ENCODE measurements at regions not wholly inside any gene's neighbourhood (a gene's known extent, or its start where the extent isn't known, plus 50 kb on each side); places are given as distances from the start of the nearest gene placed in this dataset.

DNA sequence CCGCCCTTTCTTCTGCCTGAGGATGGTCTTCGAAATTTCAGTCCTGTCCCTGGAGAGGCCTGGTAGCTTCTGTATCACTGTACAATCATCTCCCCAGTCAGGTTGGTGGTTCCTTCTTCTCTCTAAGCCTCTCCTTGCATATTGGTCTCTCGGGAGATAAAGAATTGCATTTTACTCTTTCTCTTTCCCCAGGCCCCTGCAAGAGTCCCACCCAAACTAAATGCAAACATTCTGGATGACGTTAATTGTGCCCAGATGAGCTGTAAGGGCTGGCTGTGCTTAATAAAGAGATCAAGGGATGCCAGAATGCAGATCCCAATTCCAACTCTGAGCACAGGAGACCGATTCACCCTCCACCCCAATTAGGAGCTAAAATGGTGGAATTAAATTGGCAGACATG is 835.4 kb upstream of the TMEM132C start:
- Histone ChIP-seq H3K27me3 (ENCODE audit: control insufficient read depth, insufficient read depth, low read length) (no peaks in the 10 kb centered on the region), H3K9me3 (ENCODE audit: control insufficient read depth, insufficient read depth, low read length) (peaks cover 9% of the 10 kb centered on the region), H3K27ac (ENCODE audit: low read depth, low read length) (no peak overlapping the region), H3K4me3 (ENCODE audit: low read depth, low read length) (no peak overlapping the region)
- CTCF ChIA-PET: no interaction called here
- POLR2A ChIA-PET: no interaction called here
- TF ChIP-seq, protein P1, sequence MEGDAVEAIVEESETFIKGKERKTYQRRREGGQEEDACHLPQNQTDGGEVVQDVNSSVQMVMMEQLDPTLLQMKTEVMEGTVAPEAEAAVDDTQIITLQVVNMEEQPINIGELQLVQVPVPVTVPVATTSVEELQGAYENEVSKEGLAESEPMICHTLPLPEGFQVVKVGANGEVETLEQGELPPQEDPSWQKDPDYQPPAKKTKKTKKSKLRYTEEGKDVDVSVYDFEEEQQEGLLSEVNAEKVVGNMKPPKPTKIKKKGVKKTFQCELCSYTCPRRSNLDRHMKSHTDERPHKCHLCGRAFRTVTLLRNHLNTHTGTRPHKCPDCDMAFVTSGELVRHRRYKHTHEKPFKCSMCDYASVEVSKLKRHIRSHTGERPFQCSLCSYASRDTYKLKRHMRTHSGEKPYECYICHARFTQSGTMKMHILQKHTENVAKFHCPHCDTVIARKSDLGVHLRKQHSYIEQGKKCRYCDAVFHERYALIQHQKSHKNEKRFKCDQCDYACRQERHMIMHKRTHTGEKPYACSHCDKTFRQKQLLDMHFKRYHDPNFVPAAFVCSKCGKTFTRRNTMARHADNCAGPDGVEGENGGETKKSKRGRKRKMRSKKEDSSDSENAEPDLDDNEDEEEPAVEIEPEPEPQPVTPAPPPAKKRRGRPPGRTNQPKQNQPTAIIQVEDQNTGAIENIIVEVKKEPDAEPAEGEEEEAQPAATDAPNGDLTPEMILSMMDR (IDR thresholded peaks at IDR 0.05; ENCODE audit: low read depth, low read length): no peak
- DNase-seq (ENCODE audit: low read depth, low spot score): no peak

DNA sequence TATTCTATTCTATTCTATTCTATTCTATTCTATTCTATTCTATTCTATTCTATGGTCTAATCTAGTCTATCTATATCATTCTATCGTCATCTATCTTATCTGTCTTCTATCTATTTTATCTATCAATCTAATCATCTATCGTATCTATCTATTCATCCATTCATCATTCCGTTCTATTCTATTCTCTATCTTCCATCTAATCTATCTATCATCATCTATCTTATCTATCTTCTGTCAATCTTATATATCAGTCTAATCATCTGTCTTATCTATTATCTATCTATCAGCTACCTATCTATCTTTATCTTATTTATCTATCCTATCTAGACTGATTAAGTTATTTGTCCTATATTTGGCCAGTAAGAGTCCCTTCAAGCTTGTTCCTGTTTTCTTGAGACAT is 831.5 kb upstream of the TMEM132C start:
- ChIA-PET POLR2A (no interaction called here), CTCF (interaction anchor here (1.2 kb wide), 1 partner anchor 242 kb away, joined by 3 read pairs; no protein-coding TSS in a partner anchor)
- Histone ChIP-seq H3K9me3 (ENCODE audit: control insufficient read depth, insufficient read depth, low read length) (peaks cover 8% of the 10 kb centered on the region), H3K27me3 (ENCODE audit: control insufficient read depth, insufficient read depth, low read length) (no peaks in the 10 kb centered on the region), H3K4me3 (ENCODE audit: low read depth, low read length) (no peak overlapping the region), H3K27ac (ENCODE audit: low read depth, low read length) (no peak overlapping the region)
- DNase-seq (ENCODE audit: low read depth, low spot score): no peak
- TF ChIP-seq, protein P1 (IDR thresholded peaks at IDR 0.05; ENCODE audit: low read depth, low read length): no peak

DNA sequence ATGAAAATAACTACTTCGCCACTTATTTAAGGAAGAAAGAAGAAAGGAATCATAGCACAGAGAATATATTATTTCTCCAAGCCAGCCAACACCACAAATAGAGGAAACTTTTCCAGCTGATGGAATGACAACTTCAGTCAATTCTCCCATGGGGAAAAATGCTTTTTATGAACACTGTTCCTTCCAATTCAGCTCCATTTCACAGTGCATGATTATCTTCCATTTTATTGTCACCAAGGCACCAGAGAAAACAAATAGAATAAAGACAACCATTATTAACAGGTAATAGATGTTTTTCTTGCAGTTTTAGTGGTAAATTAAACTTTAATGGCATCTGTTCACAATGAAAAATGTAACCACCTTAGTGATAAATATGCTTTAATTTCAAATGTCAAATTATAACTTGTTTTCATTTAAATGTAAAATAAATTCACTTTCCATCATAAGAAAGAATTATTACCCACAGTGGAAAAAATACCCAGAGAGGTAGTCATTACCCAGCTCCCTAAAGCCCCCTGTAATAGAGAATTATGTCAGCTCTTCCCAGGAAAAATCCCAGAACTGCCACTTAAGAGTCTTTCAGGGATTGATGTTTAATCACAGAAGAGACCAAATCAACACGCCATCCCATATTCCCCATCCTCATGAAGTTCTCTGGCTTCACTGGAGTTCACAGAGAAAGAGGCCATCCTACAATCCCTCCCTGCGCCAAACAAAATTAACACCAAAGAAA is 828.3 kb upstream of the TMEM132C start:
- Histone ChIP-seq H3K9me3 (ENCODE audit: control insufficient read depth, insufficient read depth, low read length) (no peaks in the 10 kb centered on the region; the same call in 1 of the 2 replicates), H3K4me3 (ENCODE audit: low read depth, low read length) (no peak overlapping the region), H3K27ac (ENCODE audit: low read depth, low read length) (no peak overlapping the region), H3K27me3 (ENCODE audit: control insufficient read depth, insufficient read depth, low read length) (no peaks in the 10 kb centered on the region)
- TF ChIP-seq, protein P1 (IDR thresholded peaks at IDR 0.05; ENCODE audit: low read depth, low read length): no peak
- no peak for DNase-seq (ENCODE audit: low read depth, low spot score)
- ChIA-PET CTCF (interaction anchor here (1.6 kb wide), 1 partner anchor 57 kb away, joined by 4 read pairs; no protein-coding TSS in a partner anchor), POLR2A (no interaction called here)

DNA sequence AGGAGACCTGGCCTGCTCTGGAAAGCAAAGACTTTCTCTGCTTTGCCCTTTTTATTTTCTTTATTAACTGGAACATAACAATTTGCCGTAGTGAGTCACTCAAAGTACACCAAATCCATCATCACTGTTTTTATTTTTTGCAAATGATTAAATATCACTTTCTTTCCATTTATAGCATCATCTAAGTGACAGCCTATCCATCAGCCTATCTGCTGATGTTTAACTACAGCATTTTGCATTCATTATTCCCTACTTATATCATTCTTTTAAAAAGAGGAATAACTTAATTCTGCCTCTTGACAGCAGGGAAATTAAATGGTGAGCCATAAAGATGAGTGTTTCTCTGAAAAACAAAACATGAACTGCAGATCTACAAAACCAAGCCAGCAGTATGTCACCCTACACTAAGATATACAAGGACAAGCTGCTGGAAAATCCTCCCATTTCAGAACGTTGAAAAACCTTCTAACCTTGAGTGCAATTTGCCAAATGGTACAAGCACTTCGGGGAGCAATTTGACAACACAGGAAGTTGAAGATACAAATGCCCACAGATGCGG is 821.3 kb upstream of the TMEM132C start:
- no peak overlapping the region for H3K4me3 ChIP-seq (ENCODE audit: low read depth, low read length)
- H3K9me3 ChIP-seq (ENCODE audit: control insufficient read depth, insufficient read depth, low read length): peaks cover 7% of the 10 kb centered on the region
- H3K27me3 ChIP-seq (ENCODE audit: control insufficient read depth, insufficient read depth, low read length): peaks cover 2% of the 10 kb centered on the region
- no peak for DNase-seq (ENCODE audit: low read depth, low spot score)
- no peak overlapping the region for H3K27ac ChIP-seq (ENCODE audit: low read depth, low read length)
- CTCF ChIA-PET: no interaction called here
- POLR2A ChIA-PET: no interaction called here
- TF ChIP-seq, protein P1 (IDR thresholded peaks at IDR 0.05; ENCODE audit: low read depth, low read length): no peak

DNA sequence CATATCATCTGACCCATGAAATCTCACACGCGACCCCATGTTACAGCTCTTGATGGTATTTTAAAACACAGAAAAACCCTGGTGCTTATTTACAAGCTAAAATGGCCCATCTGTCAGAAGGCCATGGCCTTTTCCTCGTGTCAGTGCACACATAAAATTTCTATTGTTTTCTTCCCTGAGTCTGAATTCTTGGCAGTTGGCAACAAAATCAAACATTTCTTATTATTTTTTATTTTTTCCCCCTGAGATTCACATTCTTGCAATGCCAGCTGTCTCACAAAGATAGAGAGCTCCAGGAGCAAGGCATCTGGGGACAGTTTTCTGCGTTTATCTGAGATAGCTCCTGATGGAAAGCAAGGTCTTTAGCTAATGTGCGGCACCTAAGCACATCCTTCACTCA is 818.1 kb upstream of the TMEM132C start:
- Histone ChIP-seq H3K4me3 (ENCODE audit: low read depth, low read length) (no peak overlapping the region), H3K9me3 (ENCODE audit: control insufficient read depth, insufficient read depth, low read length) (peaks cover 7% of the 10 kb centered on the region), H3K27me3 (ENCODE audit: control insufficient read depth, insufficient read depth, low read length) (peaks cover 2% of the 10 kb centered on the region), H3K27ac (ENCODE audit: low read depth, low read length) (no peak overlapping the region)
- POLR2A ChIA-PET: no interaction called here
- no peak for DNase-seq (ENCODE audit: low read depth, low spot score)
- CTCF ChIA-PET: interaction anchor here (0.7 to 1.3 kb wide), 2 partner anchors 68 to 228 kb away, joined by 3 read pairs; no protein-coding TSS in a partner anchor
- TF ChIP-seq, protein P1 (IDR thresholded peaks at IDR 0.05; ENCODE audit: low read depth, low read length): no peak
